ENCODE measurements at regions not wholly inside any gene's neighbourhood (a gene's known extent, or its start where the extent isn't known, plus 50 kb on each side); places are given as distances from the start of the nearest gene placed in this dataset.

- no peak for DNase-seq (ENCODE audit: low read depth in 2 of 2)
Measured at GRCh38 chr5:123814801-123815470, 303.0 kb downstream of the CSNK1G3 start.

GRCh38 chr5:123813937-123814624 lies 302.1 kb downstream of the CSNK1G3 start:
- DNase-seq (ENCODE audit: low read depth in 2 of 2): no peak

DNA sequence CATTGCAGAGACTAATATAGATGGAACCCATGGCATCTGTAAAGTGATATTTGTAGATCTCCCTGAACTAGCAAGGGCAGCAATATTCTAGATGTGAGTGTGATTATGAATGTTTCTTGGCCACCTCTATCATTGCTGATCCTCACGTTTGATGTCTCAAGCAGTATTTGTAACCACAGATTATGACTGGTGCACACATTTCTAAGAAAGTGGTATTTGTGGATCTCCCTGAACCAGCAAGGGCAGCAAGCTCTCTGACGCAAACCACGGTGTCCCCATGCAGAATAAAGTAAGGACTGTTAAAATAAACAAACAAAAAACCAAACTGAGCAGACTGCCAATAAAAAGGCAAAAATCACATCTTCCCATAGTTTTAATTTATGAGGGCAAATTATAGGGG lies 301.3 kb downstream of the CSNK1G3 start:
- DNase-seq (ENCODE audit: low read depth in 2 of 2): no peak

DNA sequence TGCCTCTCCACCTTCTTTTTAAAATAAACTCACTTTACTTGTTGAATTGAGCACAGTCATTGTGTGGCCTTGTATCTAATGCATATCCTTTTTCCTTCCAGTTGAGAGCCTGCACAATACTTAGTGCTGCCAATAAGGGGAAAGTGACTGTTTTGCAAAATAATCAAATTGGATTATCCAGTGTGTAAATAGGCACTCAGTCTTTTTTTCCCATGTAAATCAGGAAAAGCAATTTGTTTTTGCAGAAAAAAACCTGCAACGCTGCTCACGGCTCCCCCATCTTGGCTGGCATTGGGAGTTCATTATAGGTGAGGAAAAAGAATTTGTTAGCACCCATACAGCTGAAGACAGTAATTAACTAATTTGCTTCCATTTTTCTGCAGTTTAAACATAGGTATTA lies 299.9 kb downstream of the CSNK1G3 start:
- DNase-seq (ENCODE audit: low read depth in 2 of 2): no peak

DNA sequence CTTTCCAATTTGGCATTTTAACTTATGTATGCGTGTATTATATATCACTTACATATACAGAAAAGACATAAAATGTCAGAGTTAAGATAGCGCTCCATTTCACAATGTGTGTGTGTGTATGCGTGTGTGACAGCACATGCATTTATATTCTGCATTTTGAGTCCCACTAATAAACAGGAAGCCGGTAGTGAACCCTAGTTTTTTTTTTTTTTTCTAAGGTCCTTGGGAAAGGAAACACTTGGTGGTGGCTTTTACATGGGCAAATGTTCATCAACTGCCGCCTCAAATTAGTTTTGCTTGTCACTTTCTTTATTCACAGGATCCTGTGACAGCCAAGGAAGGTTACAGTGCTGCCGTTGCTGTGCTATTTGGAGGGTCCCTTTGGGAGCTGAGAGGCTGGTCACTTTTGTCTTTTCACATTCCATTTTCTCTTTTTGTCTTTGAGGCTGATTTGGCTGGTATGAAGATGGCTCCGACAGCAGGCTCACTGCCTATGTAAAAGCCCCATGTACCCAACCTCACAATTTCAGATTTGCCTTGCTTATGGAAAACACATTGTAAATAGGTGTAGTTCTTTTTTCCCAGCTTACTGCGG lies 298.9 kb downstream of the CSNK1G3 start:
- DNase-seq (ENCODE audit: low read depth in 2 of 2): no peak

DNA sequence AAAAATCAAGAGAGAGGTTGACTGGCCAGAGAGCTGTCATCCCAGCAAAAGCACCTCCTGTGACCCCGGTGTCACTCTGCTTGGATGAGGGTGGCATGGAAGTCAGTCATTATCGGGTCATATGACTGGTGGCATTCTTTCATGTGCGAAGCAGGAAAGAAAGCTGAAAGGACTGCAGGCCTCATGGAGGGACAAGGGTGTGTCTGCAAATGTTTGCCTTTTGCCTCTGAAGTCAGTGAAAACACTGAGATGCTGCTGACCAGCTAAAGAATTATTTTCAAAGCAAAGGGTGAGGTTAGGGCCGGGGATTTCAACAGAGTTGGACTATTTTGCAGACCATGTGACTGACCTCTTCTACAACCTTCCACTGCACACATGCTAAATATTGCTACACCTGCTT lies 298.3 kb downstream of the CSNK1G3 start:
- no peak for DNase-seq (ENCODE audit: low read depth in 2 of 2)

- no peak for DNase-seq (ENCODE audit: low read depth in 2 of 2)
Measured at GRCh38 chr5:123809594-123810221, 297.7 kb downstream of the CSNK1G3 start.

DNA sequence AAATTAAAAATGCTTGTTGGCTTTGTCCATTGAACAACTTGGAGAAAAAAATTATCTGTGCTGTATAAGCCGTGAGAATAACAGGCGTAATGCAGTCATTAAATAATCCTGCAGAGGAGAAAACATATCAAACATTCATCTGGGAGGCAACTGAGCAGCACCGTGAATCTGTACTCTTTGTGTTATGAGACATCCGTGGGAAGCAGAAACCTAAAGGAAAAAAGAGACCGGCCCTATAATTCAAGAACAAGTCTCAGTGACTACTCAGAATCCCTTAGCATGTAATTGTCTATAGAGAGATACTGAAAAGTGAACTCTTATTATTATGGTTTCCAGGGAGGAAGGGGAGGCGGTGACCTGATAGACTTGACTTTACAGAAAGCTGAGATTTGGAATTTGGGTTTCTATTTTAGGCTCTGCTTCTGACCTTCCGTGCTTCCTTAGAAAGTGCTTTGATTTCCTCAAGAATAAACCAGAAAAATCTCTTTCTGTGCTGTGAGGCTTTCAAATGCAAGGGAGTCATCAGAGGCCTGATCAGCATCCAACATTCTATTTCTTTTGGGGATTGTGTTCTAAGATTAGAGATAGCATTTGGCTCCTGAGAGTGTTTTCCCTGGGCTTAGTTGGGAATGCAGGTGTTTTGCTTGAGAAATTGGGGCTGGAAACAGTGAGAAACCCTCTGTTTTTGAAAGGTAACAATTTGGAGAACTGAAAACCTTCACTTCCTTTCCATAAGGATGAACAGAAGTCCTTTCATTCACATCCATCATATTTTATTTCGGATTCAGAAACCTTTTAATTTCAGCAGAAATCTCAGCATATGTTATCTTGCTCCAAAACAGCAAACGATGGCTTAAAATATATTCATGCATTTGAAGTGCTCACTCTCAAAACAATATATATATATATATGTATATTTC lies 296.7 kb downstream of the CSNK1G3 start:
- no peak for DNase-seq (ENCODE audit: low read depth in 2 of 2)

DNA sequence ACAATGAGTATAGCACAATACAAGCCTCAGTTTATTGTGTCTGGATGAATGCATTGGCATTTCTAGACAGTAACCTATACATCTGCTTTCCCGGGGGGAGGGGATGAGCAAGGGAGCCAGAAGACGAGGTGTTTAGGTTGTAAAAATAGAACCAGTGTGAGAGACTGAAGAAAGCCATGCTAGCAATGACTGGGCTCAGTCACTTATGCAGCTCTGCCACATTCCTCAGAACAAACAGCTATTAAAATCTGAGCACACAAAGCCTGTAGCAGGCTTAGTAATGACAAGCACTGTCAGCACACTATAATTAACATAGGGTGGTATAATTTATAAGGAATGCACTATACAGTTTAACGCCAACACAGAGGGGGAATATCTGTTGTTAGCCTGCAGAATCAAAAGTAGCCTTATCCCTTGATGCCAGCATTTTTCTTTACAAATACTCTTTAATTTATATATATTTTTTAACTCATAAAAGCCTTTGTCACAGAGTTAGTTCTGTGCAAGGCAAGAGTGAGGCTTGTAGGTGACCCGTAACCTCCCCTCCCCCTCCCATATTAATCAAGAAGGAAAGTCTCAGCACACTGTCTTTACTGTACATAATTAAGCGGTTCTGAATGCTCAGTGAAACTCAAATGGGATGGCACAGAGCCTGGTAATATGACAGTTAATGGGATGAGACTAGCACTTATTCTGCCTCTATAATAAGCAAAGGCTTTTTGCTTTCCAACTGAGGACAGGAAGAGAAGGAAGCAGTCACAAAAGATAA lies 295.4 kb downstream of the CSNK1G3 start:
- DNase-seq (ENCODE audit: low read depth in 2 of 2): no peak

- DNase-seq (ENCODE audit: low read depth in 2 of 2): no peak
Measured at GRCh38 chr5:123806644-123807043, 294.7 kb downstream of the CSNK1G3 start.

- DNase-seq (ENCODE audit: low read depth in 2 of 2): no peak
Measured at GRCh38 chr5:123805300-123805699, 293.3 kb downstream of the CSNK1G3 start.

DNA sequence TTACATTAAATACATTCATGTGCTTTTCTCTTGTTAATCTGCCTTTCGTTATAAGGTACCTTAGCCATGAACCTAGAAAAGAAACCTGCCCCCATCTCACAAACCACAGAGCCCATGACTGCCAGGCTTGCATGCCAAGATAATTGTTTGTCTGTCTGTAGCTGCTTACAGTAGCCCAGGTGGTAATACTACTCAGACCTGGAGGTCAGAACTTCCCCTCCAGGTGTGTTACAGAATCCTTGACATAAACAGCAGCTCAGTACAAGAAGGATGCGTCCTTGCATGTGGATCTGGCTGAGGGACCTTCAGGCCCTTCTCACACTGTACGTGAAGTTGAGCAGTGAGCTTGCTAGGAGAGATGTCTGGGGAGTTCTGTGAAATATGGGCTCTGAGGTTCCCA lies 291.4 kb downstream of the CSNK1G3 start:
- no peak for DNase-seq (ENCODE audit: low read depth in 2 of 2)

DNA sequence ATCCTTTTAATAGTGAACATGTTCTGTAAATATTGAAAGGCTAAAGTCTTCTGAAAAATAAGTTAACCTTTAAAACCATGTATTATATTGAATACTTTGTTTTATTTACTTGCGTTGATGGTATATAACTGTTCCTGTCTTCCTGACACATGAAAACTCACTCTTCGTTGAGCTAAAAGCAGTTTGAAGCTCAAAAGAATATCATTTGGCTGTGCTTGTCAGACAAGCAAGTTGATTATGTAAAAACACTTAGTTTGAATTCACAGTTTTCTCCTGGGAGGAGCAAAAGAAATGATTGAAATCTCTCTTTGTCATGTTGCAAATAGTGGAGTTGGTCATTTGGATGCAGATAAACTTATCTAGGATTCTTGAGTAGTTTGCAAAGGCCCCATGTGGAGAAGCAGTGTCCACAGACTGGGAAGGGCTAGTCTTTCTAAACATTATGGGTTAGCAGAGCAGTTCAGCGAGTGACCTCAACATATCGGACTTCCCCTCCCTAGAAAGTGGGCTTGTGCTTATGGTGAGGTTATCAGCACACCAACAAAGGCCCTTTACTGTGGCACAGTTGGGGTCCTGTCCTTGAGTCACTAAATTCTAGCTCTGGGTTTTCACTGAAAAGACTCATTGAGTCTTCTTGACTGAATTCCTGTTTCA lies 290.4 kb downstream of the CSNK1G3 start:
- no peak for DNase-seq (ENCODE audit: low read depth in 2 of 2)

DNA sequence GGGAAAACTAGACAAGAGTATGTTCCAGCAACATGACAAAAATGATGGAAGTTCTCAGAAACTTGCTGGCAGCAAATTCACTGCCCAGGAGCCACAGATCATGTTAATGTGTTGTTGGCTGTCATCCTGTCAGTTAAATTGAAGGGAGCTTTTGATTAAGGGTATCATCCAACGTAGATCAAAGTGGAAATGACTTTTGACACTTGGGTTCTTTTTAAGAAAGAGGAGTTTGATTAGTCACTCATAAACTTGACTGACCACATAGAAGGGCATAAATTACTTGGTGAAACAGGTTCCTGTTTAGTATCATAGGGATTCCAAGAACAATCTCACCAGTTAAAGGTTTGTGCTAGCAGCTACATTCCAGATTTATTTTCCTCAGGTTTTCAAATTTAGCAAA lies 288.7 kb downstream of the CSNK1G3 start:
- no peak for DNase-seq (ENCODE audit: low read depth in 2 of 2)

DNA sequence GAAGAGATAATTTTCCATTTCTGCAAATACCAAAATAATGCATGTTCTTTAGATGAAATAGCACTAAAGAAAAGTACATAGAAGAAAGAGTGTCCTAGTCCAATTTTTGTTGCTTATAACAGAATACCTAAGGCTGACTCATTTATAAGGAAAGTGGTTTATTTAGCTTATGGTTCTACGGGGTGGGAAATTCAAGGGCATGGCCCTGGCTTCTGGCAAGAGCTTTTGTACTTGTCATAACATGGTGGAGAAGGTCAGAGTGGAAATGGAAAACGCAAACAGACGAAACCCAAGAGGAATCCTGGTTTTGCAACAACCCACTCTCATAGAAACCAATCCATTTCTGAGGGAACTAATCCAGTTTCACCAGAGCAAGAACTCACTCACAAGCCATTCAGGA lies 283.7 kb downstream of the CSNK1G3 start:
- DNase-seq (ENCODE audit: low read depth in 2 of 2): no peak

DNA sequence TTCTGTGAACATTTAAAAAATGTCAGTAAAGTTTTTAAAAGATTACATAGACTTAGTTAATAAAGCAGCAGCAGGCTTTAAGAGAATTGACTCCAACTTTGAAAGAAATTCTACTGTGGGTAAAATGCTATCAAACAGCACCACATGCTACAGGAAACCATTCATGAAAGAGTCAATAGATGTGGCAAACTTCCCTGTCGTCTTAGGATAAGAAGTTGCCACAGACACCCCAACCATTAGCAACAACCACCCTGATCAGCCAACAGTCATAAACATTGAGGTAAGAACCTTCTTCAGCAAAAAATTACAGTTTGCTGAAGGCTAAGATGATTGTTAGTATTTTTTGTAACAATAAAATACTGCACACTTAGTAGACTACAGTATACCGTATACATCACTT lies 278.2 kb downstream of the CSNK1G3 start:
- no peak for DNase-seq (ENCODE audit: low read depth in 2 of 2)

DNA sequence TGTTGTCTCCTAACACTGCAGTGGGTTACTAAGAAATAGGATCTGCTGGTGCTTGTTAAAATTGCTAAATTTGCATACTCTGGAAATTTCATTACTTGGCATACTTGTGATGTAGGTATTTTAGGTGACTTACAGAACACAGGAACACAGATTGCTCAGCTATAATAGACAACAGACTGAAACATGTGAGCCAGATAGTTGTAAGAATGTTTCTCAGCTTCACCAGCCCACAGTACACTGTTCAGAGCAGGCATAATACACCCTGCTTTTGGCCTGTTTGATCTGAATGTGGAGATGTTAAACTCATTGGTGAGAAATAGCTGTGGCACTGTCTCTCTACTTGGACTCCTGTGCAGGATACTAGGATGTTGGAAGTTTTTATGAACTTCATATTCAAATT lies 275.7 kb downstream of the CSNK1G3 start:
- DNase-seq (ENCODE audit: low read depth in 2 of 2): no peak

DNA sequence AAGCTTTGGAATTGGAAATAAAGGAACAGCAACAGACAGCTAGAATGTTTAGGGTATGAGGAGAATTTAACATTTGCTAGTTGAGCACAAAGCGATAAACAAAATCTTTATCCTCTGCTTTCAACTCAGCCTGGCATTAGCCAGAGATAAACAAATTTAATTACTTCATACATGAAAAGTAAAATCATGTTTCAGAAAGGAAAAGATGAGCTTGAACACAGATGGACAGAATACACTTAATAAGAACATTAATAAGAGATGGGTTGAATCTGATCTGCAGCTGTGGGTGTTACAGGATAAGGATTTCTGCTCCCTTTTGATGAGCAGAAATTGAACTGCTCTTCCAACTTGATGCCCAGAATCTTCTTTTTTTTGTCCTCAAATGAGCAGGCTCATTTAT lies 275.2 kb downstream of the CSNK1G3 start:
- no peak for DNase-seq (ENCODE audit: low read depth in 2 of 2)

DNA sequence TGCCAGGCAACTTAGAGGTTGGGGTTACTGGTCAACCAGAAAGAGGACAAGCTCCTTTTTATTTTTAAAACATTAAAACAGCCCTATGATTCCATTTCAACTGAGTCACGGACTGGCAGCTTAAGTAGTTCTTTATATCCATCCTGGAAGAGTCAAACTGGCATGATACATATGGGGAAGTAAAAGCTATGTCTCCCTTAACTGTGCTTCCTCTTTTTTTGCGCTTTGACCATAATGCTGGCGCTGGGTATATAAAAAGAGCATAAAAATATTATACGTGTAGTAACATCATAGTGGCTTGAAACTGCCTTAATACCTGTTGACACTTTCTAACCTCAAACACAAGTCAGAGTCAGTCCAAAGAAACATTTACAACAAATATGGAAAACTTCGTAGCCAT lies 274.4 kb downstream of the CSNK1G3 start:
- no peak for DNase-seq (ENCODE audit: low read depth in 2 of 2)

Measured in stimulated activated CD8-positive, alpha-beta memory T cell treated with anti-CD3 and anti-CD28 coated beads, Interleukin-7, amount 100 ng/mL, for 4 hours (primary cell).